ENCODE measurements at regions not wholly inside any gene's neighbourhood (a gene's known extent, or its start where the extent isn't known, plus 50 kb on each side); places are given as distances from the start of the nearest gene placed in this dataset.

- DNase-seq (ENCODE audit: low read depth), result no peak
Measured at GRCh38 chr18:21997207-21998143, 171.9 kb upstream of the GATA6 start.

- DNase-seq (ENCODE audit: low read depth), result no peak
Measured at GRCh38 chr18:21998486-21998885, 170.9 kb upstream of the GATA6 start.

- no peak for DNase-seq (ENCODE audit: low read depth)
Measured at GRCh38 chr18:22001912-22002487, 167.4 kb upstream of the GATA6 start.

GRCh38 chr18:22005191-22005841 lies 164.1 kb upstream of the GATA6 start:
- no peak for DNase-seq (ENCODE audit: low read depth)

GRCh38 chr18:22006458-22006857 lies 162.9 kb upstream of the GATA6 start:
- no peak for DNase-seq (ENCODE audit: low read depth)

- no peak for DNase-seq (ENCODE audit: low read depth)
Measured at GRCh38 chr18:22009242-22009641, 160.1 kb upstream of the GATA6 start.

- no peak for DNase-seq (ENCODE audit: low read depth)
Measured at GRCh38 chr18:22013993-22014392, 155.4 kb upstream of the GATA6 start.

GRCh38 chr18:22015156-22015555 lies 154.2 kb upstream of the GATA6 start:
- no peak for DNase-seq (ENCODE audit: low read depth)

GRCh38 chr18:22018366-22018765 lies 151.0 kb upstream of the GATA6 start:
- DNase-seq (ENCODE audit: low read depth), result no peak

GRCh38 chr18:22019193-22019592 lies 150.2 kb upstream of the GATA6 start:
- DNase-seq (ENCODE audit: low read depth), result no peak

GRCh38 chr18:22020127-22020866 lies 149.1 kb upstream of the GATA6 start:
- no peak for DNase-seq (ENCODE audit: low read depth)

- DNase-seq (ENCODE audit: low read depth), result no peak
Measured at GRCh38 chr18:22020867-22021370, 148.5 kb upstream of the GATA6 start.

GRCh38 chr18:22021701-22022100 lies 147.7 kb upstream of the GATA6 start:
- DNase-seq (ENCODE audit: low read depth), result no peak

- no peak for DNase-seq (ENCODE audit: low read depth)
Measured at GRCh38 chr18:22024924-22025323, 144.5 kb upstream of the GATA6 start.

GRCh38 chr18:22026362-22026761 lies 143.0 kb upstream of the GATA6 start:
- DNase-seq (ENCODE audit: low read depth), result no peak

- DNase-seq (ENCODE audit: low read depth), result no peak
Measured at GRCh38 chr18:22026889-22027288, 142.5 kb upstream of the GATA6 start.

GRCh38 chr18:22031611-22032010 lies 137.8 kb upstream of the GATA6 start:
- no peak for DNase-seq (ENCODE audit: low read depth)

GRCh38 chr18:22032392-22032961 lies 136.9 kb upstream of the GATA6 start:
- DNase-seq (ENCODE audit: low read depth), result no peak

GRCh38 chr18:22033085-22033484 lies 136.3 kb upstream of the GATA6 start:
- no peak for DNase-seq (ENCODE audit: low read depth)

GRCh38 chr18:22034276-22034675 lies 135.1 kb upstream of the GATA6 start:
- no peak for DNase-seq (ENCODE audit: low read depth)

GRCh38 chr18:22040533-22040932 lies 128.9 kb upstream of the GATA6 start:
- DNase-seq (ENCODE audit: low read depth), result no peak

GRCh38 chr18:22043837-22044236 lies 125.6 kb upstream of the GATA6 start:
- no peak for DNase-seq (ENCODE audit: low read depth)
